GM12878 (cell line): ENCODE measurements at regions not wholly inside any gene's neighbourhood (a gene's known extent, or its start where the extent isn't known, plus 50 kb on each side); places are given as distances from the start of the nearest gene placed in this dataset.

ENCODE experiments used
- ATAC-seq: fragments of 200-7000 bp; cut with Tn5 transposase; 3 replicates; pipeline ENCODE4 v1.9.1; 2020; ENCODE audit warnings: mild to moderate bottlenecking, moderate library complexity
- BruUV-seq: library from RNA; stranded (reverse); fragments of 400-500 nt; replicated peaks from 2 replicates; lab custom pipeline; 2021; lab: Mats Ljungman, UMichigan
- CTCF ChIA-PET: fragments of 300-600 bp; sonication (Branson Sonifier 250); formaldehyde crosslinking; extraction: SDS; loops from one replicate; lab custom pipeline; 2021; ENCODE audit warnings: inconsistent platforms; lab: Yijun Ruan, JAX
- POLR2A ChIA-PET: fragments of 350-600 bp; formaldehyde crosslinking; extraction: SDS; loops from one replicate; lab custom pipeline; 2021; ENCODE audit warnings: inconsistent platforms; lab: Charles Lee
- RAD21 ChIA-PET: fragments of 300-600 bp; sonication (Branson Sonifier 250); formaldehyde crosslinking; loops from one replicate; lab custom pipeline; 2023; ENCODE audit warnings: antibody characterized with exemption; ENCODE audit not compliant: unreplicated experiment; lab: Charles Lee
- SMC1A ChIA-PET: fragments of 300-600 bp; sonication (Branson Sonifier 250); formaldehyde crosslinking; loops from one replicate; lab custom pipeline; 2023; ENCODE audit not compliant: unreplicated experiment, uncharacterized antibody; lab: Charles Lee
- DNase-seq: peaks from one replicate; pipeline ENCODE4 v3.0.0-alpha.2; 2011; ENCODE audit warnings: low read depth, low spot score
- FAIRE-seq: peaks from 3 replicates; lab custom pipeline; 2011; peaks lifted over from hg19 to GRCh38; lab: Jason Lieb, UNC
- H2AFZ ChIP-seq: 2 replicates; pipeline ENCODE4 v1.6.0; 2011; ENCODE audit warnings: low read depth, low read length, control low read depth; ENCODE audit not compliant: control insufficient read depth
- H3K27ac ChIP-seq: 2 replicates; pipeline ENCODE4 v1.5.1; 2011; ENCODE audit warnings: control low read depth; ENCODE audit not compliant: control insufficient read depth, insufficient read depth
- H3K27me3 ChIP-seq, 2 experiments: replicated peaks in 1 of 2; 2 replicates each; pipeline versions ENCODE4 v1.6.0 to v1.6.1; 2011; ENCODE audit warnings: low read length in 1 of 2; ENCODE audit not compliant: control insufficient read depth in 2 of 2, insufficient read depth in 2 of 2
- H3K36me3 ChIP-seq, 2 experiments: 2 replicates each; pipeline ENCODE4 v1.5.1; 2011; ENCODE audit warnings: low read length in 1 of 2; ENCODE audit not compliant: control insufficient read depth in 2 of 2, insufficient read depth in 2 of 2
- H3K4me1 ChIP-seq: 2 replicates; pipeline ENCODE4 v1.6.1; 2011; ENCODE audit warnings: mild to moderate bottlenecking, low read length, moderate library complexity, mixed read lengths; ENCODE audit not compliant: control insufficient read depth, insufficient read depth
- H3K4me2 ChIP-seq: 2 replicates; pipeline ENCODE4 v1.6.0; 2011; ENCODE audit warnings: control low read depth; ENCODE audit not compliant: control insufficient read depth, insufficient read depth
- H3K4me3 ChIP-seq: fragments of 200-600 bp; sonication (generic); 2 replicates; pipeline ENCODE4 v1.5.1; 2016
- H3K79me2 ChIP-seq: 2 replicates; pipeline ENCODE4 v1.6.0; 2011; ENCODE audit warnings: low read length; ENCODE audit not compliant: control insufficient read depth, insufficient read depth
- H3K9ac ChIP-seq: 2 replicates; pipeline ENCODE4 v1.8.0; 2011; ENCODE audit warnings: low read length, control low read depth, mixed read lengths; ENCODE audit not compliant: control insufficient read depth, insufficient read depth
- H3K9me3 ChIP-seq: replicated peaks from 3 replicates; pipeline ENCODE4 v1.5.1; 2011; ENCODE audit warnings: mild to moderate bottlenecking, low read length; ENCODE audit not compliant: control insufficient read depth, insufficient read depth
- H4K20me1 ChIP-seq: 2 replicates; pipeline ENCODE4 v1.6.0; 2011; ENCODE audit not compliant: control insufficient read depth, insufficient read depth
- MTA3 ChIP-seq: IDR thresholded peaks from 2 replicates; pipeline ENCODE4 v1.6.1; 2012; ENCODE audit warnings: low read length, inconsistent platforms, borderline replicate concordance
- NBN ChIP-seq: fragments of 450-650 bp; IDR thresholded peaks from 2 replicates; pipeline ENCODE4 v1.6.1; 2016
- NR2C1 ChIP-seq: fragments of 450-650 bp; IDR thresholded peaks from 2 replicates; pipeline ENCODE4 v1.6.1; 2017; ENCODE audit warnings: antibody characterized with exemption, mild to moderate bottlenecking, moderate library complexity
- PML ChIP-seq: IDR thresholded peaks from 2 replicates; pipeline ENCODE4 v1.6.1; 2012; ENCODE audit warnings: low read length, inconsistent platforms
- RFX5 ChIP-seq: IDR thresholded peaks from 2 replicates; pipeline ENCODE4 v1.6.1; 2011; ENCODE audit warnings: low read depth, low read length, improper control_type of control experiment
- SMAD1 ChIP-seq: fragments of 450-650 bp; IDR thresholded peaks from 2 replicates; pipeline ENCODE4 v1.6.1; 2018; ENCODE audit warnings: mild to moderate bottlenecking, low read depth; ENCODE audit not compliant: partially characterized antibody
- SMARCA5 ChIP-seq: fragments of 450-650 bp; IDR thresholded peaks from 2 replicates; pipeline ENCODE4 v1.6.1; 2017; ENCODE audit warnings: mild to moderate bottlenecking
- ZNF384 ChIP-seq: IDR thresholded peaks from 2 replicates; pipeline ENCODE4 v1.6.1; 2012; ENCODE audit warnings: low read depth, mild to moderate bottlenecking, low read length, improper control_type of control experiment, borderline replicate concordance
- ZNF622 ChIP-seq: fragments of 450-650 bp; IDR thresholded peaks from 2 replicates; pipeline ENCODE4 v1.6.1; 2017; ENCODE audit warnings: mild to moderate bottlenecking, inconsistent platforms
- in situ Hi-C: fragments of 300-500 bp; cut with MboI; formaldehyde crosslinking; loops from 9 replicates; pipeline ENCODE4 v1.14.3; 2018; ENCODE audit warnings: mixed read lengths
- intact Hi-C: fragments of 100-400 bp; cut with micrococcal nuclease; formaldehyde crosslinking; loops from one replicate; pipeline ENCODE4 v1.14.2; 2022; ENCODE audit not compliant: unreplicated experiment
- TF ChIP-seq, protein P1 (sequence below): fragments of 150-350 bp; IDR thresholded peaks from 2 replicates; pipeline ENCODE4 v1.6.1; 2014; ENCODE audit warnings: mild to moderate bottlenecking, low read depth, low read length
- TF ChIP-seq, protein P2 (sequence below): IDR thresholded peaks from 2 replicates; pipeline ENCODE4 v1.6.1; 2011; ENCODE audit warnings: borderline replicate concordance, low read depth, mild to moderate bottlenecking, moderate library complexity, mixed read lengths, low read length; ENCODE audit not compliant: insufficient read depth; ENCODE audit errors: extremely low read length
- TF ChIP-seq, protein P3 (sequence below): fragments of 450-650 bp; IDR thresholded peaks from 2 replicates; pipeline ENCODE4 v1.6.1; 2016; ENCODE audit warnings: mild to moderate bottlenecking
- TF ChIP-seq, protein P4 (sequence below): IDR thresholded peaks from 2 replicates; pipeline ENCODE4 v1.6.1; 2012; ENCODE audit warnings: low read depth, low read length, improper control_type of control experiment
- TF ChIP-seq, protein P5 (sequence below): IDR thresholded peaks from 2 replicates; pipeline ENCODE4 v1.6.1; 2012; ENCODE audit warnings: low read depth, low read length, improper control_type of control experiment

DNA sequence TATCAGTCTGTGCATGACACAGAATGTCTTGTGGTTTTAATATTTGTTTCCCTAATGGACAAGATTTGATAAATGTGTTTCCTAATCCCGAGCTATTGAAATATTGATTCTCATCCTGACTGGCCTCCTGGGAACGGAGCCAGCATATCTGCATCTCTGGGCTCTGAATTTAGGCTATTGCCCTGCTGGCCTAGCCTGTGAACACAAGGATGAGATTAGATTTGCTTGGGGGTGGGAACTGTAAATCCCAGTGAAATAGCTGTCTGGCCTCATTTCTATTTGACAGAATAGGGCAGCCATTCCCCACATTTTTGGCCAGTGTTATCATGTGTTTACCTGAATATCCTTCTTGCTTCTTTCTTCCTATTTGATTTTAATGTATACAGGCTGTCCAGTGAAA is 198.4 kb upstream of the SOX4 start (continued):
- TF ChIP-seq, protein P1, sequence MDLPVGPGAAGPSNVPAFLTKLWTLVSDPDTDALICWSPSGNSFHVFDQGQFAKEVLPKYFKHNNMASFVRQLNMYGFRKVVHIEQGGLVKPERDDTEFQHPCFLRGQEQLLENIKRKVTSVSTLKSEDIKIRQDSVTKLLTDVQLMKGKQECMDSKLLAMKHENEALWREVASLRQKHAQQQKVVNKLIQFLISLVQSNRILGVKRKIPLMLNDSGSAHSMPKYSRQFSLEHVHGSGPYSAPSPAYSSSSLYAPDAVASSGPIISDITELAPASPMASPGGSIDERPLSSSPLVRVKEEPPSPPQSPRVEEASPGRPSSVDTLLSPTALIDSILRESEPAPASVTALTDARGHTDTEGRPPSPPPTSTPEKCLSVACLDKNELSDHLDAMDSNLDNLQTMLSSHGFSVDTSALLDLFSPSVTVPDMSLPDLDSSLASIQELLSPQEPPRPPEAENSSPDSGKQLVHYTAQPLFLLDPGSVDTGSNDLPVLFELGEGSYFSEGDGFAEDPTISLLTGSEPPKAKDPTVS: no peak
- TF ChIP-seq MTA3: no peak
- no peak for TF ChIP-seq ZNF622
- TF ChIP-seq, protein P2, sequence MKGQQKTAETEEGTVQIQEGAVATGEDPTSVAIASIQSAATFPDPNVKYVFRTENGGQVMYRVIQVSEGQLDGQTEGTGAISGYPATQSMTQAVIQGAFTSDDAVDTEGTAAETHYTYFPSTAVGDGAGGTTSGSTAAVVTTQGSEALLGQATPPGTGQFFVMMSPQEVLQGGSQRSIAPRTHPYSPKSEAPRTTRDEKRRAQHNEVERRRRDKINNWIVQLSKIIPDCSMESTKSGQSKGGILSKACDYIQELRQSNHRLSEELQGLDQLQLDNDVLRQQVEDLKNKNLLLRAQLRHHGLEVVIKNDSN: no peak
- no peak for TF ChIP-seq NR2C1
- no peak for TF ChIP-seq SMAD1
- TF ChIP-seq RFX5: no peak

DNA sequence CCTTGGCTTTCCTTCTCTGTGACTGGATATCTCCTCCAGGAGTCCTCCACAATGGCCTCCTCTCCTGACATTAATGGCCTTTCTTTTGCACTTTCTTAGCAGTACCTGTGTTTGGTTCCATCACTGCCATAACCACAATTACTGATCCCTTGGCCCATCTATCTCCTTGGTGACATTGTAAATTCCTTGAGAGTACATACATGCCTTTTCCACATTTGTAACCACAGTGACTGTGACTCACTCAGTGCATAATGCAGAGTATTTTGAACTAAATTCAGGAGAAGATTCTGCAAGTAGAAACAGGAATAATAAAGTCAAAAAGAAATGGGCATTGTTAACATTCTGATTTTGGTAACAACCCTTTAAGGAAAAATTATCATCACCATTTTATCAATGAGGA is 197.2 kb upstream of the SOX4 start:
- no peak overlapping the region for H3K27ac ChIP-seq
- no peak overlapping the region for H3K9ac ChIP-seq
- H2AFZ ChIP-seq: no peak overlapping the region
- BruUV-seq: no TSS peak
- CTCF ChIA-PET: no interaction called here
- intact Hi-C loops: no loop called here
- H3K4me1 ChIP-seq: no peaks in the 10 kb centered on the region
- TF ChIP-seq ZNF622 (no peak), SMARCA5 (no peak), ZNF384 (no peak), PML (no peak), NBN (no peak)
- TF ChIP-seq, protein P3, sequence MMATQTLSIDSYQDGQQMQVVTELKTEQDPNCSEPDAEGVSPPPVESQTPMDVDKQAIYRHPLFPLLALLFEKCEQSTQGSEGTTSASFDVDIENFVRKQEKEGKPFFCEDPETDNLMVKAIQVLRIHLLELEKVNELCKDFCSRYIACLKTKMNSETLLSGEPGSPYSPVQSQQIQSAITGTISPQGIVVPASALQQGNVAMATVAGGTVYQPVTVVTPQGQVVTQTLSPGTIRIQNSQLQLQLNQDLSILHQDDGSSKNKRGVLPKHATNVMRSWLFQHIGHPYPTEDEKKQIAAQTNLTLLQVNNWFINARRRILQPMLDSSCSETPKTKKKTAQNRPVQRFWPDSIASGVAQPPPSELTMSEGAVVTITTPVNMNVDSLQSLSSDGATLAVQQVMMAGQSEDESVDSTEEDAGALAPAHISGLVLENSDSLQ: no peak
- TF ChIP-seq, protein P4, sequence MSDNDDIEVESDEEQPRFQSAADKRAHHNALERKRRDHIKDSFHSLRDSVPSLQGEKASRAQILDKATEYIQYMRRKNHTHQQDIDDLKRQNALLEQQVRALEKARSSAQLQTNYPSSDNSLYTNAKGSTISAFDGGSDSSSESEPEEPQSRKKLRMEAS: no peak
- TF ChIP-seq, protein P5, sequence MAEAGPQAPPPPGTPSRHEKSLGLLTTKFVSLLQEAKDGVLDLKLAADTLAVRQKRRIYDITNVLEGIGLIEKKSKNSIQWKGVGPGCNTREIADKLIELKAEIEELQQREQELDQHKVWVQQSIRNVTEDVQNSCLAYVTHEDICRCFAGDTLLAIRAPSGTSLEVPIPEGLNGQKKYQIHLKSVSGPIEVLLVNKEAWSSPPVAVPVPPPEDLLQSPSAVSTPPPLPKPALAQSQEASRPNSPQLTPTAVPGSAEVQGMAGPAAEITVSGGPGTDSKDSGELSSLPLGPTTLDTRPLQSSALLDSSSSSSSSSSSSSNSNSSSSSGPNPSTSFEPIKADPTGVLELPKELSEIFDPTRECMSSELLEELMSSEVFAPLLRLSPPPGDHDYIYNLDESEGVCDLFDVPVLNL: no peak
- in situ Hi-C loops: no loop called here
- SMC1A ChIA-PET: no interaction called here
- ATAC-seq: no peak
- no peaks in the 10 kb centered on the region for H4K20me1 ChIP-seq
- no peak overlapping the region for H3K4me3 ChIP-seq
- H3K27me3 ChIP-seq: no peaks in the 10 kb centered on the region
- H3K36me3 ChIP-seq: no peaks in the 10 kb centered on the region
- no peak for FAIRE-seq
- DNase-seq: no peak
- no peak overlapping the region for H3K4me2 ChIP-seq
- H3K9me3 ChIP-seq: no peaks in the 10 kb centered on the region
- RAD21 ChIA-PET: no interaction called here
- no peaks in the 10 kb centered on the region for H3K79me2 ChIP-seq
- POLR2A ChIA-PET: no interaction called here
